HG02938 (cell line): ENCODE measurements at regions not wholly inside any gene's neighbourhood (a gene's known extent, or its start where the extent isn't known, plus 50 kb on each side); places are given as distances from the start of the nearest gene placed in this dataset.

Source experiments
- ATAC-seq: cut with Tn5 transposase; IDR thresholded peaks from one replicate; pipeline ENCODE4 v1.9.1; 2021; ENCODE audit warnings: mild to moderate bottlenecking, moderate library complexity; ENCODE audit not compliant: unreplicated experiment

DNA sequence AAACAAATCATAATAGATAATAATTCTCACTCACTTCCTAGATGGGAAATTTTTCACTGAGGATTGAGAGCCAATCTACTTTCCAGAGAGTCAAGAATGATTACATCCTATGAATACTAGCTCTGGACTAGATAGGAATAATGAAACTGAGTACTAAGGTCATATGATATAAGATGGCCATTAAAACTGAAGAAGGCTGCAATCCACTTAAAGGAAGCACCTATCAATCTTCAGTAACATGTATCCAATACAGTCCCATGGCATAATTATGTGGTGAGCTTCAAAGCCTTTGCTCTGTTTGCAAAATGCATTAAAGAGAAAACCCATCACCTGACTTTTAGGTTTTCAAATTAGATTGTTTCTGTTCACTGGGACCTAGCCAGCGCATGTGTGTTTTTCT lies 398.0 kb upstream of the MEIS1 start:
- no peak for ATAC-seq

- no peak for ATAC-seq
Observed at GRCh38 chr2:66034467-66034866, 400.5 kb upstream of the MEIS1 start.

DNA sequence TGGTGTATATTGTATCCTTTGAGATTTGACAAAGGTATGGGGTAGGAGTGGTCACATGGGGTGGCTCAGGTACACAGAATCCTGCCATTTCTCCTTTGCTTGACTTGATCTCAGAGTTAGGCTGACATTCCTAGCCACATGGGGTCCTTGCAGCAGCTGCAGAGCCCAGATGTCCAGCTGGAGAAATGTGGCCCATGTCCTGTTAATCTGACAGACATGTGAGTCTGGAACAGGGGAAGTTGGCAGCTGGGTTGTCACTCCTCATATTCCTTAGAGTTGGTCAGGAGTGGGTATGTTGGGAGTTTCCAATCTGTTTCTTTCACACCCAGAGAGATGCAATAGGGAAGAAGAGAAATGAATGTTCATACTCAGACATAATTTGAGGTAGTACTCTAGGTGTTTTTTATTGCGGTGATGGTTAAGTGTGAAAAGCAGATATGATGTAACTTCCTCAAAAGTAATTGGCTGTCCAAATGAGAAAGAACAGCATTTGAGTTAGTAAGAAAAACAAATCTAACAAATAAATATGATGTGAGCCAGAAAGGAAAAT lies 402.6 kb upstream of the MEIS1 start:
- peak; percentile 67 for ATAC-seq

DNA sequence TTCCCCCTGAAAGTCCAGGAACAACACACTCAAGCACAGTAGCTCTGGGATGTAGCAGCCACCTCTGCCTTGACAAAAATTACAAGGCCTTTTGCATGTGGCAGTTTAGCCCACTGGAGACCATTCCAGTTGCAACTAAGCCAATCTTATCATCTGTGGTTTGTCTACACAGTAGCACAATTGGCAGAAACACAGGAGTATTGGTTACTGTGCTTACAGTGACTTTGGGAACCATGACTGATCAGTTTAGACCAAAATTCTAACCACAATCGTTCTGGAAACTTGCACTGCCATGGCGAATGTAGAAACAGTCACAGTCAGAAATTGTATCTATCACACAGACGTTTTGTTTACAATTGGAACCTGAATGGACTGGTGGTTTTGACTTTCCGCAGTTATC lies 403.7 kb upstream of the MEIS1 start:
- no peak for ATAC-seq

DNA sequence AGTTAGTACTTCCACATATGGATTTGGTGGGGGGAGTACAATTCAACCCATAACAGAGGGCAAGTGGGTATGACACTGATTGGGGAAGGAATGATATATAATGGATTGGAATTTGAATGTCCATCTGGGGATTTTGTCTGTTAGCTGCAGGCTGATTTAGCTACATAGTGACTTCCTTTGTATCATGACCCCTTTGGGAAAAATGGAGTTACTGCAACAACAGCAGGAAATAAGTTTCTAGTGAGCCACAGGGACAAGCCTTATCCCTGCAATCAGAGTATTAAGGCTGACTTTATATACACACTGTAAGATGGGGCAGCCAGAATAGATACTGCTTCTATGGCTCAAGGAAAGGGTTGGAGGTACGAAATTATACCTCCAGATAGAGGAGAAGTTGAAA lies 404.4 kb upstream of the MEIS1 start:
- no peak for ATAC-seq

GRCh38 chr2:66024391-66024790 lies 410.5 kb upstream of the MEIS1 start:
- ATAC-seq, result no peak

- no peak for ATAC-seq
Observed at GRCh38 chr2:66021296-66021695, 413.6 kb upstream of the MEIS1 start.

GRCh38 chr2:66017763-66018162 lies 417.2 kb upstream of the MEIS1 start:
- ATAC-seq, result no peak

DNA sequence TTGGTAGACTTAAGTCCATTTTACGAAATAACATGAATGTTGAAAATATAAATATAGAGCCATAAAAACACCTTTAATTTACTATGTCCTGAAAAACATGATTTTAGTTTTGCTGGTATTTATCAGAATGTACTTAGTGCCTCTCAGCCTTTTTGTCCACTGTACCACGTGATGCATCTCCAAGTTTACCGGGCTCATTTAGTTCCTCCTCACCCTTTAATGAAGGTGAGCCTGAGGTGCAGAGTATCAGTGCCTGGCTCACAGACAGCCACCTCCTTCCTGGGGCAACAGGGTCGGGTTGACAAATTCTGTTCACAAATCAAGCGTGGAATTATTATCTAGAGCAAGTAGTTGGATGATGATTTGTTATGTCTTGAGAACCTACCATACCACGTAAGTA lies 420.5 kb upstream of the MEIS1 start:
- no peak for ATAC-seq

DNA sequence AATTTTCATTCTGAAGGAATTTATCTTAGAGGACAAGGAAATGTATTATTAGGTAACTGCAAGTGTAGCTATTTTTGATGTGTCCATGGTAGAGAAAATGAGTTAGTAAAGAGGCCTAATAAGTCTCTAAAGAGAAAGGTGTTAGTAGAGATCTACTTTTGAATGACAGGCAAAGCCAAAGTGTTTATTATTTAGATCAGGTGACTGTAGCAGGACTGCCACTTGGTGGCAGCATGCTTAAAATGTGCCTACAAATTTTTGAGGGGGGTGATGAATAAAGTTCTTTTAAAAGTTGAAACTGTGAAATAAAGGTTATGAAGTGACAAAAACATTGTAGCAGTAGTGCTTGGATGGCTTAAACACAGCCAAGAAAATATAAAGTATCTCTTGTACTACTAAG lies 421.5 kb upstream of the MEIS1 start:
- ATAC-seq, result no peak

DNA sequence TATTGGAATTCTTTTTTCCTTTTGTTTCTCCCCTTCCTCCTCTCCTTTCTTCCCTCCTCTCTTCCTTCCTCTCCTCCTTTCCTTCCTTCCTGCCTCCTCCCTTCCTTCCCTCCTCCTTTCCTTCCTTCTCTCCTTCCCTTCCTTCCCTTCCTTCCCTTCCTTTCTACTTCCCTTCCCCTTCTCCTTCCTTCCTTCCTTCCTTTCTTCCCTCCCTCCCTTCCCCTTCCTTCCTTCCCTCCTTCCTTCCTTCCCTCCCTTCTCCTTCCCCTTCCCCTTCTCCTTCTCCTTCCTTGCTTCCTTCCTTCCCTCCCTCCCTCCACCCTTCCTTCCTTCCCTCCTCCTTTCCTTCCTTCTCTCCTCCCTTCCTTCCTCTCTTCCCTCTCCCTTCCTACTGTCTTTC lies 431.0 kb upstream of the MEIS1 start:
- no peak for ATAC-seq

- no peak for ATAC-seq
Observed at GRCh38 chr2:66001538-66001937, 433.4 kb upstream of the MEIS1 start.

DNA sequence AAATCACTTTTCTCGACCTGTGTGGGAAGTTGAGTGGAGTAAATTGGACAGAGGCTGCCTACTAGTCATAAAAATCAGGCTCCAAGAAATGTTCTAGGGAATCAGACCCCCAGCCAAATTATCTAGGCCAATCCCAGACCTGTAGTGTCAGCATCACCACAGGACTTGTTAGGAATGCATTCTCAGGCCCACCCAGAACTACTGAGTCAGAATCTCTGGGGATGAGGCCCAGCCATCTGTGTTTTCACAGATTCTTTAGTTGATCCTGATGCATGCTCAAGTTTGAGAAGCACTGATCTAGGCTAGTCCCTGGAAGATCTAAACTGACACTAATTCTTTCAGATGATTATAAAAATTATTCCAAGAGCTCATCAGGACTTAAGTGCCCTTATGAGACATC lies 434.0 kb upstream of the MEIS1 start:
- ATAC-seq, result no peak

GRCh38 chr2:65999796-66000195 lies 435.1 kb upstream of the MEIS1 start:
- ATAC-seq, result no peak

- ATAC-seq, result no peak
Observed at GRCh38 chr2:65999103-65999502, 435.8 kb upstream of the MEIS1 start.

DNA sequence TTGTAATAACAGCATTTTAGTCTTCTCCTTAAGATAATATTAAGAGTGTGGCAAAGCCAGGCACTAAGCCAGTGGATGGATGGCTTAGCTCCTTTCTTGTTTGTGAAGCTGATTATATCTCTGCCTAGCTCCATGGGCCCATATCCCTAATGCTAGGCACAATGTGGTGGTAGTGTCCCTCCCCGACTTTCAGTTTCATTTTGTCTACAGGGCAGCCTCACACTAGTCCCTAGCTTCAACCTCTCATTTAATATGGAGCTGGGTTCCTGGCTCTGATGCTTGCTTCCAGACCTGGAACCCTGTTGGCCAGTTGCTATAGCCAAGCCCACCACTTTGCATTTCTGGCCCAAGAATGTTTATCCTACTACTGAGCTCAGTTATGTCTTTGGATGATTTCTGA lies 437.0 kb upstream of the MEIS1 start:
- ATAC-seq, result no peak

DNA sequence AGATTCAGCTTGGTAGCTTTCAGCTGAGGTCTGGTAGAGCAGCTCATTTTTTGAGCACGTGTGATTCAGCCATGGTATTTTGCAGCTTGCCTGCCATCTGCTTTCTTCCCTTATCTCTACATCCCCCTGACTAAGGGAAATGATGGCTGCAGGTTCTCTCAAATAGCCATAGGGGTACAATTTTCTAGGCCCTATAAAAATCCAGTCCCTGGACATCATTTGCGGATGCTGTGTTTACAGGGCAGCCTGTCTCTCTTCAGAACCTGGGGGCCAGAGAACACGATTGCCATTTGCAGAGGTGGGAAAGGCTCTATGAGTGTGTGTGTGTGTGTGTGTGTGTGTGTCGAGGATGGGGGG lies 442.7 kb upstream of the MEIS1 start:
- ATAC-seq, result no peak

GRCh38 chr2:65991381-65992197 lies 443.3 kb upstream of the MEIS1 start:
- no peak for ATAC-seq

DNA sequence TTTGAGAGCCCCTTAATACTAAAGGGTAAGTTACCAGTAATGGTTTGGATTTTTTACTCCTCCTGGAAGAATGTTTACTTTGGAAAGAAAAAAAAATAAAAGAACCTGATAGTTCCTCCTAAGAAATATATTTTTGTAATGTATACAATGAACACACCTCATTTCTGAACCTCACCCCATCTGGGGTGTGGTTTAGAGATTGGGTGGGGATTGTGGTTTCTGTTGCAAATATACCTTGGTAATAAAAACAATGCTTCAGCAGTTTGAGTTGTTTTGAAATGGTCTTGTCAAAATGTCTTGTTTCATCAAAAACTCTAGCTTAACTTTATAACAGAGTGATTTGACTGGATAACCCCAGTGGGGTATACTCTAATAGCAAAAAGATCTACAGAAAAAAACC lies 448.9 kb upstream of the MEIS1 start:
- no peak for ATAC-seq

- no peak for ATAC-seq
Observed at GRCh38 chr2:65980531-65980930, 454.4 kb upstream of the MEIS1 start.

DNA sequence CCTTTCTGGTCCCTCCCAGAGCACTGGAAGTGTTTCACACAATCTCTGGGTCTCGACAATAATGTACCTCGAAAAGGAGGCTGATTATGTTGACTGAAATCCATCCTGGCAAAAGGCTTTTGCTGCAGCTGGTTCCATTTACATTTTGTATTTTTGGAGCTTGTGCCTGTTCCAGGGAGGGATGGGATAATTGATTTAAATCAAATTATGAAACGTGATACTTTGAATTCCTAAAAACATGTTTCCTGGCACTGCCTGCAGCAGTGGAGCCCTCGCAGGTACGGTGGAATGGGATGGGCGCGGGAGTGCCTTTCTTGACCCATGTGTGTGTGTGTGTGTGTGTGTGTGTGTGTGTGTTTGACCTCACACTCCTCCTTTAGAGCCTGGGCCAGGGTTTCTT lies 455.5 kb upstream of the MEIS1 start:
- no peak for ATAC-seq

GRCh38 chr2:65974067-65974723 lies 460.7 kb upstream of the MEIS1 start:
- no peak for ATAC-seq
